GM18505 (cell line): ENCODE measurements at regions not wholly inside any gene's neighbourhood (a gene's known extent, or its start where the extent isn't known, plus 50 kb on each side); places are given as distances from the start of the nearest gene placed in this dataset.

Source experiments
- ATAC-seq: cut with Tn5 transposase; IDR thresholded peaks from one replicate; pipeline ENCODE4 v1.9.1; 2021; ENCODE audit not compliant: unreplicated experiment
- POLR2A ChIP-seq: IDR thresholded peaks from 4 replicates; pipeline ENCODE4 v1.6.1; 2011; ENCODE audit warnings: borderline replicate concordance; ENCODE audit not compliant: insufficient read depth, insufficient read length; ENCODE audit errors: extremely low read depth

GRCh38 chr6:4291453-4292403, 156.4 kb upstream of the ECI2 start:
- ATAC-seq = no peak
- no peak for TF ChIP-seq POLR2A

- TF ChIP-seq POLR2A = no peak
- ATAC-seq = no peak
These were observed 154.5 kb upstream of the ECI2 start for GRCh38 chr6:4289770-4290320.

GRCh38 chr6:4287811-4288244, 152.5 kb upstream of the ECI2 start:
- no peak for ATAC-seq

GRCh38 chr6:4287372-4287771, 152.0 kb upstream of the ECI2 start:
- no peak for ATAC-seq
- TF ChIP-seq POLR2A = no peak

More at GRCh38 chr6:4287811-4288244, 152.5 kb upstream of the ECI2 start:
- no peak for TF ChIP-seq POLR2A

GRCh38 chr6:4282926-4283325, 147.6 kb upstream of the ECI2 start:
- ATAC-seq = no peak
- no peak for TF ChIP-seq POLR2A

- ATAC-seq = peak; percentile 91
- TF ChIP-seq POLR2A = no peak
These were observed 146.2 kb upstream of the ECI2 start for GRCh38 chr6:4281341-4282293.

- ATAC-seq = no peak
- TF ChIP-seq POLR2A = no peak
These were observed 145.3 kb upstream of the ECI2 start for GRCh38 chr6:4280707-4281106.

- no peak for ATAC-seq
- no peak for TF ChIP-seq POLR2A
These were observed 144.7 kb upstream of the ECI2 start for GRCh38 chr6:4280031-4280430.

GRCh38 chr6:4274382-4275082, 139.2 kb upstream of the ECI2 start:
- no peak for TF ChIP-seq POLR2A
- ATAC-seq = no peak

- no peak for TF ChIP-seq POLR2A
- no peak for ATAC-seq
These were observed 137.6 kb upstream of the ECI2 start for GRCh38 chr6:4272996-4273395.

- no peak for TF ChIP-seq POLR2A
- ATAC-seq = no peak
These were observed 136.5 kb upstream of the ECI2 start for GRCh38 chr6:4271761-4272470.

GRCh38 chr6:4270776-4271175, 135.4 kb upstream of the ECI2 start:
- no peak for TF ChIP-seq POLR2A
- no peak for ATAC-seq

- no peak for ATAC-seq
- TF ChIP-seq POLR2A = no peak
These were observed 134.6 kb upstream of the ECI2 start for GRCh38 chr6:4270001-4270400.

GRCh38 chr6:4268171-4268570, 132.8 kb upstream of the ECI2 start:
- no peak for ATAC-seq
- no peak for TF ChIP-seq POLR2A
